GM13976 (cell line): ENCODE measurements at regions not wholly inside any gene's neighbourhood (a gene's known extent, or its start where the extent isn't known, plus 50 kb on each side); places are given as distances from the start of the nearest gene placed in this dataset.

ENCODE experiments used
- DNase-seq: peaks from one replicate; pipeline ENCODE4 v3.0.0; 2012; ENCODE audit warnings: low spot score
- in situ Hi-C: fragments of 300-500 bp; cut with MboI; formaldehyde crosslinking; loops from one replicate; pipeline ENCODE4 v1.12.0; 2022; ENCODE audit warnings: low sequenced_read_pairs, mixed read lengths, inconsistent platforms; ENCODE audit not compliant: unreplicated experiment
- TF ChIP-seq, protein P1 (sequence below): IDR thresholded peaks from 2 replicates; pipeline ENCODE4 v1.5.1; 2012; ENCODE audit warnings: borderline replicate concordance, mild to moderate bottlenecking; ENCODE audit not compliant: insufficient read depth; ENCODE audit errors: extremely low read depth, missing control alignments, control extremely low read depth

DNA sequence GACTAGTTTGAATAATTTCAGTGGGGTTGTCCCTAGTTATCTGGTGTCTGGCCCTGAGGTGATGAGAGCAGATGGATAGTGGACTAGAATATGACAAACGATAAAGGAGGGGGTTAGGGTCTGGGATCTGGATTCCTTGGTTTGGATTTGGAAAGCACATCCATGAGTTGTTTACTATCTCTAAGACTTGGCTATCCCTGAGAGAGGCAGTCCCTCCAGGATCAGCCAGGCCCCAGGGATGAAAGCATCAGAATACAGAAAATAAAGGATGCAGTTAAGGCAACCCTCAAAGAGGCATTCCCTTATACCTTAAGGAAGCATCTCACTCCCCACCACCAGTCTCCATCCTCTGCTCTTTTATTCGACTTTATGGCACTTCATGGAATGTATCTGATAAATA is 230.7 kb downstream of the NHLRC3 start:
- DNase-seq, result no peak
- in situ Hi-C loops, result no loop called here
- TF ChIP-seq, protein P1, sequence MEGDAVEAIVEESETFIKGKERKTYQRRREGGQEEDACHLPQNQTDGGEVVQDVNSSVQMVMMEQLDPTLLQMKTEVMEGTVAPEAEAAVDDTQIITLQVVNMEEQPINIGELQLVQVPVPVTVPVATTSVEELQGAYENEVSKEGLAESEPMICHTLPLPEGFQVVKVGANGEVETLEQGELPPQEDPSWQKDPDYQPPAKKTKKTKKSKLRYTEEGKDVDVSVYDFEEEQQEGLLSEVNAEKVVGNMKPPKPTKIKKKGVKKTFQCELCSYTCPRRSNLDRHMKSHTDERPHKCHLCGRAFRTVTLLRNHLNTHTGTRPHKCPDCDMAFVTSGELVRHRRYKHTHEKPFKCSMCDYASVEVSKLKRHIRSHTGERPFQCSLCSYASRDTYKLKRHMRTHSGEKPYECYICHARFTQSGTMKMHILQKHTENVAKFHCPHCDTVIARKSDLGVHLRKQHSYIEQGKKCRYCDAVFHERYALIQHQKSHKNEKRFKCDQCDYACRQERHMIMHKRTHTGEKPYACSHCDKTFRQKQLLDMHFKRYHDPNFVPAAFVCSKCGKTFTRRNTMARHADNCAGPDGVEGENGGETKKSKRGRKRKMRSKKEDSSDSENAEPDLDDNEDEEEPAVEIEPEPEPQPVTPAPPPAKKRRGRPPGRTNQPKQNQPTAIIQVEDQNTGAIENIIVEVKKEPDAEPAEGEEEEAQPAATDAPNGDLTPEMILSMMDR, result no peak

DNA sequence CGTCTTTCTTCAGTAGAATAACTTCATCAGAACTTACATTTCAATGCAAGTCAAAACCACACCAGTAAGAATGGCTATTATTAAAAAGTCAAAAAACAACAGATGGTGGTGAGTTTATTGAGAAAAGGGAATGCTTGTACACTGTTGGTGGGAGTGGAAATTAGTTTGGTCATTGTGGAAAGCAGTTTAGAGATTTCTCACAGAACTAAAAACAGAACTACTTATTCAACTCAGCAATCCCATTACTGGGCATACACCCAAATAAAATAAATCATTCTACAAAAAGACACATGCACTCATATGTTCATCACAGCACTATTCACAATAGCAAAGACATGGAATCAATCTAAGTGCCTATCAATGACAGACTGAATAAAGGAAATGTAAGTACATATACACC is 231.2 kb downstream of the NHLRC3 start:
- no peak for DNase-seq
- TF ChIP-seq, protein P1, result no peak
- in situ Hi-C loops, result no loop called here

DNA sequence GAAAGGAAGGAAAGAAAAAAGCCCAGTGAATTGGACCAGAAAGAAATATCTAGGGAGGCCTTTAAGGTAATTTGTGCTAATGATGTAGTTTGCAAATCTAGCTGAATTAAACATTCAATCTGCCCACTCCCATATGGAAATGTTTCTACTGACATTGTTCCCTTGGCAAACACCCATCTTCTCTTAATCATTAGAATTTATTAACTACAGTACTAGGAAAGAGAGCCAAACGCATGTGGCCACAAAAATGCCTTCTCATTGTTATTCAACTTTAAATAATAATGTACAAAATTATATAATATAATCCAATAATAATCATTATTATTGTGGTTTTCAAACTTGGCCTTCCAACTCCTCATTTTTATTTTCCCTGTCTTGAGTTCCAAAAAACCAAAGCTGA is 234.7 kb downstream of the NHLRC3 start:
- TF ChIP-seq, protein P1, result no peak
- DNase-seq, result no peak
- in situ Hi-C loops, result no loop called here

DNA sequence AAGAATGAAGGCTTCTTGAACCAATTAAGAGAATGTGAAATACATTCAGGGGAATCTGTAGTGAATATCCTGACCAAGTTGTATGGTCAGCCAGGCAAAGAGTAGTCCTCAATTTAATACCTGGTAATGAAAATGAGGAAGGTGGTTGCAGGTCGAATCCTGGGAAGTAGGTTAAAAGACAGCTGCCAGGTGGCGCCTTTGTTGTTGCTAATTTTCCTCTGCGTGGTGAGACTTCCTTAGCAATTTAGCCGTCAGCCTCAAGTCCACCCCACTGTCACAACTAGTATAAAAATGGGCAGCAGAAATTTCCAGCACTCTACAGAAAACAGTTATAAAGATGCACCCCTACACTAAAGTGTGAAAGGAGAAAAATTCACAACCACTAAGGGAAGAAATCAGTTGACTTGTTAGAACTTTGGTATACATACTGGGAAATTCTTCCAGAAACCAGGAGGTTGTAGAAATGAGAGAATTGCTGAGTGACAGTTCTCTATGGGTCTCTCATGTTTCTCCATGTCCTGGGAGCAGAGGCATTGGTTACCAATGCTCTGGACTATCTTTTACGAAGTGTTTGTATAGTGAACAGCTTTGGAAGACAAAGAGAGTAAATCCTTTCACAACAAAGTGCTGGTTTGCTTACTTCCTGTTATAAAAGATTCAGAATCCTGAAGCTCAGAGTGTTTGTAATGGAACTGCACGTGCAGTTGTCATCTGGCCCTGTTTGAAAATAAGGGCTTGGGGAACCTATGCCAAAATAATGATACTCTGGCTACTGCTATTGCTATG is 235.9 kb downstream of the NHLRC3 start:
- TF ChIP-seq, protein P1, result peak; percentile 20
- in situ Hi-C loops, result no loop called here
- DNase-seq, result peak; percentile 13

DNA sequence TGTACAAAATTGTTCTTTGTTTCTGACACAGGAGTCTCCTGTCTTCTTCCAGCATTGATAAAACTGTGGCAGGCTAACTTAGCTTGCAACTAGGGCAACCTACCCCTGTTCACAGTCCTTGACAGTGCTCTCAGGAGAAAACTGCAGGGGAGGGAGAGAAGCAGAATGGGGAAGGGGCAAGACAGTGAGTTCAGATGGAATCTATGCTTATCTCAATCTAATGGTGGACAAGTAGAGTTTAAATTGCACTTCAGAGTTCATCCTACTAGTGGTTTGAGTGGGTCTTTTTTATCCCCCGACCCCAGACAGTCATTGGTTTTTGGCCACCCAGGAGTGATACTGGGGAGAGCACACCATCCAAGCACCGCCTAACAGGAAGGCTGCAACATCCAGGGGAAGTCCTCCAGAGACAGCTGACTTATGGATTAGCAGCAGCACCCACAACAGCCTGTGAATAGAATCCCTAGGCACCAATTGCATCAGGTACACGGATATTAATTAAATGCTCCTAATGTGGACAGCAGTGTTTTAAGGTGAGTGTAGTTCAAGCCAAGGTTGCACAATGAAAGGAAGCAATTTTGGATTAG is 236.6 kb downstream of the NHLRC3 start:
- TF ChIP-seq, protein P1, result no peak
- DNase-seq, result no peak
- in situ Hi-C loops, result no loop called here

DNA sequence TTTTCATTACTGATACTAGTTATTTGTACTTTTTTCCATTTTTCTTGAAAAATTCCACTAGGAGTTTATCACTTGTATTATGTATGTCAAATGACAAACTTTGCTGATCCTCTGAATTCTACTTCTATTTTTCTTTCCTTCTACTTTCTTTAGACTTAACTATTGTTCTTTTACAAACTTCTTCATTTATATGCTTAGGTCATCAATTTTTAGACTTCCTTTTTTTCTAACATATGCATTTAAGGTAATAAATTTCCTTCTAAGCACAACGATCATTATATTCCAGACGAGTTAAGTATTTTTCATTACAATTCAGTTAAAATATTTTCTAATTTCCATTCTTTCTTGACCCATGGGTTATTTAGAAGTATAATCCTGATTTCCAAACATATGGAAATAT is 240.8 kb downstream of the NHLRC3 start:
- TF ChIP-seq, protein P1, result no peak
- DNase-seq, result no peak
- in situ Hi-C loops, result no loop called here
